Tibial nerve (tissue), 4 donors: ENCODE measurements at regions not wholly inside any gene's neighbourhood (a gene's known extent, or its start where the extent isn't known, plus 50 kb on each side); places are given as distances from the start of the nearest gene placed in this dataset.
"Not testable (repeated sequence)": the region's sequence is repeated elsewhere in the genome, so short reads cannot be mapped to it uniquely, and the experiment has no call there.

Experiments
- DNase-seq, 2 donors: peaks; one replicate each; pipeline ENCODE4 v3.0.0-alpha.2; 2019; ENCODE audit warnings: low spot score in 2 of 2
- H3K27ac ChIP-seq, 4 donors: fragments of 200-600 bp; sonication (generic) in 3 of 4; one replicate each; pipeline ENCODE4 v1.5.1; 2017 to 2019; ENCODE audit warnings: mild to moderate bottlenecking in 1 of 4
- H3K27me3 ChIP-seq, 2 donors: fragments of 200-600 bp; sonication (generic) in 1 of 2; one replicate each; pipeline versions ENCODE4 v1.5.1 to v1.6.0; 2017 to 2019
- H3K36me3 ChIP-seq, 3 donors: fragments of 200-600 bp; sonication (generic); one replicate each; pipeline ENCODE4 v1.5.1; 2018 to 2019
- H3K4me1 ChIP-seq, 4 donors: fragments of 200-600 bp; sonication (generic) in 3 of 4; one replicate each; pipeline ENCODE4 v1.5.1; 2017 to 2019
- H3K4me3 ChIP-seq, 4 donors: fragments of 200-600 bp; sonication (generic) in 3 of 4; one replicate each; pipeline ENCODE4 v1.5.1; 2017 to 2019; ENCODE audit warnings: mild to moderate bottlenecking in 1 of 4, moderate library complexity in 1 of 4
- H3K9me3 ChIP-seq, 4 donors: fragments of 200-600 bp; sonication (generic) in 3 of 4; one replicate each; pipeline ENCODE4 v1.5.1; 2017 to 2019
- EP300 ChIP-seq, 2 donors: sonication (generic); formaldehyde crosslinking; IDR thresholded peaks; one replicate each; pipeline ENCODE4 v1.6.1; 2017; ENCODE audit warnings: antibody characterized with exemption in 2 of 2, mild to moderate bottlenecking in 1 of 2
- POLR2A ChIP-seq, 2 donors: fragments of 450-650 bp; IDR thresholded peaks; one replicate each; pipeline ENCODE4 v1.6.1; 2017; ENCODE audit warnings: antibody characterized with exemption in 2 of 2, mild to moderate bottlenecking in 2 of 2, moderate library complexity in 2 of 2
- WGBS, 2 donors: methylation state at CpG; one replicate each; pipeline ENCODE4 v1.1.5; 2018; 5-methylcytosine and 5-hydroxymethylcytosine counted together
- TF ChIP-seq, protein P1 (sequence below), 5 experiments: fragments of 200-600 bp in 3 of 5; fragments of 450-650 bp in 2 of 5; sonication (generic) in 3 of 5; IDR thresholded peaks; one replicate each; pipeline ENCODE4 v1.5.1; 2016 to 2019; ENCODE audit warnings: antibody characterized with exemption in 5 of 5, mild to moderate bottlenecking in 3 of 5, moderate library complexity in 2 of 5

DNA sequence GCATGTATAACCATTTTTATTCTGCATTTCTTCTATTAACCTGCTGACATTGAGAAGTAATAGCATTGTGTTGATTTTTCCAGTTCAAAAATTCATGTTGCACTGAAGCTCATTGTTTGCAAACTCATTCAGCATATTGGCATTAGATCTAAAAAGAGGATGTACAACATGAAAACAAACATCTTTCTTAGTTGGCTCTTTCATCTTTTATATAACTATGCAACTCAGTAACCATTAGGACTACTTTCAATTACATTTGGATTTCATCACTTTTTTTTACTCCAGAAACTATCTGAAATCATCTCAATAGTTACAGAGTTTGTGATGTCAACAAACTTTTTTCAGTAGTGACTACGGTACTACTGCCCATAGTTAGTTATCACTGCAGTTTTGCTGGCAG, 346.0 kb upstream of the EPHA5 start:
- no peak for DNase-seq
- Histone ChIP-seq H3K27me3 (no peaks in the 10 kb centered on the region), H3K36me3 (no peaks in the 10 kb centered on the region), H3K9me3 (peaks cover 0 to 30% (median 0%) of the 10 kb centered on the region in 4 donors), H3K27ac (no peak overlapping the region), H3K4me1 (no peaks in the 10 kb centered on the region), H3K4me3 (no peak overlapping the region)
- WGBS, 2 donors = 58 to 74% methylated on average over 1 of the region's 1 CpG
- TF ChIP-seq POLR2A (IDR thresholded peaks at IDR 0.05) (no peak), EP300 (IDR thresholded peaks at IDR 0.05) (no peak)
- TF ChIP-seq, protein P1, sequence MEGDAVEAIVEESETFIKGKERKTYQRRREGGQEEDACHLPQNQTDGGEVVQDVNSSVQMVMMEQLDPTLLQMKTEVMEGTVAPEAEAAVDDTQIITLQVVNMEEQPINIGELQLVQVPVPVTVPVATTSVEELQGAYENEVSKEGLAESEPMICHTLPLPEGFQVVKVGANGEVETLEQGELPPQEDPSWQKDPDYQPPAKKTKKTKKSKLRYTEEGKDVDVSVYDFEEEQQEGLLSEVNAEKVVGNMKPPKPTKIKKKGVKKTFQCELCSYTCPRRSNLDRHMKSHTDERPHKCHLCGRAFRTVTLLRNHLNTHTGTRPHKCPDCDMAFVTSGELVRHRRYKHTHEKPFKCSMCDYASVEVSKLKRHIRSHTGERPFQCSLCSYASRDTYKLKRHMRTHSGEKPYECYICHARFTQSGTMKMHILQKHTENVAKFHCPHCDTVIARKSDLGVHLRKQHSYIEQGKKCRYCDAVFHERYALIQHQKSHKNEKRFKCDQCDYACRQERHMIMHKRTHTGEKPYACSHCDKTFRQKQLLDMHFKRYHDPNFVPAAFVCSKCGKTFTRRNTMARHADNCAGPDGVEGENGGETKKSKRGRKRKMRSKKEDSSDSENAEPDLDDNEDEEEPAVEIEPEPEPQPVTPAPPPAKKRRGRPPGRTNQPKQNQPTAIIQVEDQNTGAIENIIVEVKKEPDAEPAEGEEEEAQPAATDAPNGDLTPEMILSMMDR (IDR thresholded peaks at IDR 0.05) = no peak

DNA sequence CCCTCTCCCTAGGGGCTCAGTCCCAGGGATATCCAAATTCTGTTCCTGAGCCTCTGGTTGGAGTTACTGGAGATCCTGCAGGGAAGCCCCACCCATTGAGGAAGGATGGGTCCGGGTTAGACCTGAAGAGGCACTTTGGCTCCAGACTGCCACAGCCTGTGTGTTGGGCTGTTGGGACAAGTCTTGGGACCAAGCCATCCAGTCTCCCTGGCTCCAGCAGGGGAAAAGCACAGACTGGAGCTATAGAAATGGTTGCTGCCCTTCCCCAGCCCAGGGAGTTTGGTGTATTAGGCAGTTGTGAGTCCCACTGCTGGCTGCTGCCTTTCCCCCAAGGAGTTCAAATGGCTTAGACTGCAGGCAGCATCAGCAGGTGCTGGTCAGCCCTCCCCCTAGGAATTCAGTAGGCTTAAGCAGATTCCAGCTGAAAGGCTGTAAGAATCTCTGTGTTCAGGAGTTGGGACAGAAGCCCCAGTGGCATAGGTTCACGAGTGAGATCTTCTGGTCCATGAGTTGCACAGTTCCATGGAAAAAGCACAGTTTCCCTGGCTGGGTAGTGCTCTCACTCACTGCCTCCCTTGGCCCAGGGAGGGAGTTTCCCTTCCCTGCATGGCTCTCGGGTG, 344.0 kb upstream of the EPHA5 start:
- Histone ChIP-seq H3K4me1 (no peaks in the 10 kb centered on the region), H3K9me3 (peaks cover 0 to 32% (median 0%) of the 10 kb centered on the region in 4 donors), H3K4me3 (no peak overlapping the region), H3K27ac (no peak overlapping the region), H3K36me3 (no peaks in the 10 kb centered on the region), H3K27me3 (no peaks in the 10 kb centered on the region)
- DNase-seq = no peak
- TF ChIP-seq, protein P1 (IDR thresholded peaks at IDR 0.05) = no peak
- no peak for TF ChIP-seq EP300 (IDR thresholded peaks at IDR 0.05)
- WGBS, 2 donors = 24 to 27% methylated on average over 3 of the region's 3 CpGs

DNA sequence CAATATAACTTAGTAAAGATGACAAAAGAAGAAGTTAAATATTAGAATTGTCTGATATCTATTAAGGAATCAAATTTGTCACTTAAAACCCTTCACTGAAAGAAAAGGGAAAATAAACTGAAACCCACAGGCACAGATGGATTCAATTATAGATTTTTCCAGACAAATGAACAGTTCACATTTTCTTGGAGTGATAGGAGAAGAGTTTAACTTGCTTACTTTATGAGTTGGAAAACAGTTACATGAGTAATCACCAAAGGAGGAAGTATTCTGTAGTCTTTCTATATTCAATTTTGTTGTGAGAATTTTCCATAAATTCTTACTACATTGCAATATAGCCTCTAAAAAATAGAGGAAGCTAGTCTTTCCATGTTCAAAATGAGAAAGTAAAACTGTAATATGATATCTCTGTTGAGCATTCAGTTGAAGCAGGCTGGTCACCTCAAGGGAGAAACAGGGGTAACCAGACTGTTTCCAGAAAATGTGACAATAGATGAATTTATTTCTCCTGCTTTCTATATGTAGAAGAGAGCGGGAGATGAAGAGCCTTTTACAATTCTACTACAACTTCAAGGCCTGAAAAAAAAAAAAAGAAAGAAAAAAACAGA, 330.3 kb upstream of the EPHA5 start:
- no peaks in the 10 kb centered on the region for H3K4me1 ChIP-seq
- no peaks in the 10 kb centered on the region for H3K27me3 ChIP-seq
- TF ChIP-seq POLR2A (IDR thresholded peaks at IDR 0.05) (no peak), EP300 (IDR thresholded peaks at IDR 0.05) (no peak)
- TF ChIP-seq, protein P1 (IDR thresholded peaks at IDR 0.05) = no peak
- H3K9me3 ChIP-seq = no peaks in the 10 kb centered on the region
- 2 to 32% methylated on average over 1 of the region's 1 CpG for WGBS, 2 donors
- no peak overlapping the region for H3K27ac ChIP-seq
- no peak overlapping the region for H3K4me3 ChIP-seq
- H3K36me3 ChIP-seq = no peaks in the 10 kb centered on the region
- no peak for DNase-seq

DNA sequence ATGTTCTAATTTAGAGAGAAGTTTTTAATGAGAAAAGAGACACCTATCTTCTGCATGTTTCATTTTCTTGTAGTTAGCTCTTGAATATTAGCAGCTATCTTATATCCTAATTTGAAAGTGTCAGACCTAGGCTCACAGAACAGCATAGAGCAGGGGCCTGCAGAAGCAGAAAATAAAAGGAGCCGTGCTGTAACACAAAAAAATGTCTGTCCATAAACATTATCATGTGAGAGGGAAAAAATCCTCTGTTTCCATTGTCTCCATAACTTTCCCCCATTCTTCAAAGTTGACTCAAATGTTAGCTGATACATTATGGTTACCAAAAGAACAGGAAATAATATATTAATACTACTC, 329.2 kb upstream of the EPHA5 start:
- TF ChIP-seq, protein P1 (IDR thresholded peaks at IDR 0.05) = no peak
- TF ChIP-seq POLR2A (IDR thresholded peaks at IDR 0.05) (no peak), EP300 (IDR thresholded peaks at IDR 0.05) (no peak)

DNA sequence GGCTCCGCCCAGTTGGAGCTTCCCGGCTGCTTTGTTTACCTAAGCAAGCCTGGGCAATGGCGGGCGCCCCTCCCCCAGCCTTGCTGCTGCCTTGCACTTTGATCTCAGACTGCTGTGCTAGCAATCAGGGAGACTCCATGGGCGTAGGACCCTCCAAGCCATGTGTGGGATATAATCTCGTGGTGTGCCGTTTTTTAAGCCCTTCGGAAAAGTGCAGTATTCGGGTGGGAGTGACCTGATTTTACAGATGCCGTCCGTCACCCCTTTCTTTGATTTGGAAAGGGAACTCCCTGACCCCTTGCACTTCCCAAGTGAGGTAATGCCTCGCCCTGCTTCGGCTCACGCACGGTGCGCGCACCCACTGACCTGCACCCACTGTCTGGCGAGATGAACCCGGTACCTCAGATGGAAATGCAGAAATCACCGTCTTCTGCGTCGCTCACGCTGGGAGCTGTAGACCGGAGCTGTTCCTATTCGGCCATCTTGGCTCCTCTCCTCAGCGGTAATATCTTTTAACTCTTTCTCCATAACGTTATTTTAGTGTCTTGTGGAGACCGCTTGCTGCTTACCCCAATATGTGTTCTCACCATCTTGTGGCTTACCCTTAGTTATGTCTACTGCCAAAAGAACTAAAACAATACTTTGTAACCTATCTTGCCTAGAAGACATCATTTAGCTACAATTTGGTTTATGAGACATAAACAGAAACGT, 328.7 kb upstream of the EPHA5 start:
- WGBS, 2 donors = 87 to 95% methylated on average over 27 to 29 of the region's 29 CpGs
- DNase-seq, H3K27me3 ChIP-seq, H3K4me1 ChIP-seq, H3K4me3 ChIP-seq, H3K36me3 ChIP-seq, H3K27ac ChIP-seq, H3K9me3 ChIP-seq: not testable (repeated sequence)

More for the DNA sequence above, 329.2 kb upstream of the EPHA5 start:
- no peaks in the 10 kb centered on the region for H3K9me3 ChIP-seq
- no peaks in the 10 kb centered on the region for H3K27me3 ChIP-seq
- no peak overlapping the region for H3K4me3 ChIP-seq
- 66 to 79% methylated on average over 1 of the region's 1 CpG for WGBS, 2 donors
- no peaks in the 10 kb centered on the region for H3K4me1 ChIP-seq
- DNase-seq = no peak
- no peak overlapping the region for H3K27ac ChIP-seq
- no peaks in the 10 kb centered on the region for H3K36me3 ChIP-seq
